ENCODE measurements at regions not wholly inside any gene's neighbourhood (a gene's known extent, or its start where the extent isn't known, plus 50 kb on each side); places are given as distances from the start of the nearest gene placed in this dataset.

- peak; percentile 77 for DNase-seq
Observed at GRCh38 chr15:66906668-66907614, 158.5 kb upstream of the SMAD3 start.

GRCh38 chr15:66907826-66908743 lies 157.3 kb upstream of the SMAD3 start:
- peak; percentile 72 for DNase-seq

GRCh38 chr15:66908744-66909095 lies 156.7 kb upstream of the SMAD3 start:
- no peak for DNase-seq

GRCh38 chr15:66909381-66909890 lies 156.0 kb upstream of the SMAD3 start:
- no peak for DNase-seq

GRCh38 chr15:66911131-66911700 lies 154.2 kb upstream of the SMAD3 start:
- DNase-seq = no peak

- DNase-seq = no peak
Observed at GRCh38 chr15:66912001-66912400, 153.4 kb upstream of the SMAD3 start.

- no peak for DNase-seq
Observed at GRCh38 chr15:66912441-66912840, 153.0 kb upstream of the SMAD3 start.

- no peak for DNase-seq
Observed at GRCh38 chr15:66917904-66918448, 147.4 kb upstream of the SMAD3 start.

GRCh38 chr15:66919421-66919820 lies 146.0 kb upstream of the SMAD3 start:
- DNase-seq = no peak

GRCh38 chr15:66921319-66921915 lies 144.0 kb upstream of the SMAD3 start:
- DNase-seq = no peak

GRCh38 chr15:66922608-66923007 lies 142.8 kb upstream of the SMAD3 start:
- DNase-seq = no peak

- no peak for DNase-seq
Observed at GRCh38 chr15:66923438-66923881, 141.9 kb upstream of the SMAD3 start.

- no peak for DNase-seq
Observed at GRCh38 chr15:66924889-66925288, 140.5 kb upstream of the SMAD3 start.

- no peak for DNase-seq
Observed at GRCh38 chr15:66925721-66926120, 139.7 kb upstream of the SMAD3 start.

- no peak for DNase-seq
Observed at GRCh38 chr15:66927201-66928077, 138.0 kb upstream of the SMAD3 start.

GRCh38 chr15:66928101-66928500 lies 137.3 kb upstream of the SMAD3 start:
- DNase-seq = no peak

- no peak for DNase-seq
Observed at GRCh38 chr15:66928784-66929183, 136.6 kb upstream of the SMAD3 start.

GRCh38 chr15:66929843-66930402 lies 135.5 kb upstream of the SMAD3 start:
- DNase-seq = no peak

GRCh38 chr15:66931768-66932633 lies 133.4 kb upstream of the SMAD3 start:
- DNase-seq = no peak

GRCh38 chr15:66932634-66933024 lies 132.8 kb upstream of the SMAD3 start:
- no peak for DNase-seq

Measured in DMS 273 treated with DMSO at 0.1 percent for 48 hours (cell line).